GM12874 (cell line): ENCODE measurements at regions not wholly inside any gene's neighbourhood (a gene's known extent, or its start where the extent isn't known, plus 50 kb on each side); places are given as distances from the start of the nearest gene placed in this dataset.

Source experiments
- CTCF ChIP-seq: IDR thresholded peaks from 2 replicates; pipeline ENCODE4 v1.5.1; 2011; ENCODE audit warnings: low read depth, mild to moderate bottlenecking, control low read depth, low read length, moderate library complexity; ENCODE audit not compliant: insufficient read depth

GRCh38 chr18:68172842-68173549 lies 541.9 kb downstream of the TMX3 start:
- no peak for TF ChIP-seq CTCF

DNA sequence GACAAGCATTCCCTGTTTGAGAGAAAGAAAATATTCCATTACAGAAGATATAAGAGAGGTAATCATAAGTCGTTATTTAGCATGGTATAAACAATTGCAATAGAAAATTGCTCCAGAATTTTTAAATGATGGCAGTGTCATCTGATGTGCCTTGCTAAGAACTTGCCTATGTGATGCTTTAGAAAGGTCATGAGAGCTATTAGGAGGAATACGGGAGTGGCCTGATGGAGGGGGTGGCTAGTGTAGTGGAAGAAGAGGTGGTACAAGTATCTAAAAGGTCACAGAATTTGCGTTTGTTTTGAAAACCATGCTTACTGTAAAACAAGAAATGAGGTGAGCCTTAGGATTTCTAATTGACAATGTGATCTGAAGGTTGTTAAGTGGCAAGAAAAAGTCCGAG lies 550.0 kb downstream of the TMX3 start:
- no peak for TF ChIP-seq CTCF

- TF ChIP-seq CTCF: 0 out of 2 replicates have a peak, but pooled peaks have one; percentile 15
Observed at GRCh38 chr18:68152770-68153169, 562.1 kb downstream of the TMX3 start.

GRCh38 chr18:68150961-68151360 lies 563.9 kb downstream of the TMX3 start:
- TF ChIP-seq CTCF: no peak

- TF ChIP-seq CTCF: no peak
Observed at GRCh38 chr18:68148863-68149262, 566.0 kb downstream of the TMX3 start.

GRCh38 chr18:68147728-68148127 lies 567.2 kb downstream of the TMX3 start:
- TF ChIP-seq CTCF: no peak

DNA sequence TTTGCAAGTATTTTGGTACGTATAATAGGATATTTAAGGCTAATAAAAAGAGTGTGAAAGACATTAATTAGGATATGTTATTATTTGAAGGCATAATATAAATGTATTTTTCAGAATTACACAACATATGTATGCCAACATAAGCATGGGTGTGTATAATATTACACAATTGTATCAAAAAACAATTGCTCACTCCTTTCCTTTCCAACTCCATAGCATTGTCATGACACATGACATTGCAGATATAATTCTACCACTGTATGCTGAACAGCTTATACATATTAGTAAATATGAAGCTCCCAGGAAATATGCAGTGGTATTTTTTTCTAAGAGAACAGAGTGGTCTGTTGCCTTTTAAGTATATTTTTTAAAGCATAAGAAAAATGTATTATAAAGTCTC lies 593.1 kb downstream of the TMX3 start:
- TF ChIP-seq CTCF: no peak
